GM19395 (cell line): ENCODE measurements at regions not wholly inside any gene's neighbourhood (a gene's known extent, or its start where the extent isn't known, plus 50 kb on each side); places are given as distances from the start of the nearest gene placed in this dataset.

Experiments used
- ATAC-seq: cut with Tn5 transposase; IDR thresholded peaks from one replicate; pipeline ENCODE4 v1.9.1; 2021; ENCODE audit warnings: mild to moderate bottlenecking, moderate library complexity; ENCODE audit not compliant: unreplicated experiment

DNA sequence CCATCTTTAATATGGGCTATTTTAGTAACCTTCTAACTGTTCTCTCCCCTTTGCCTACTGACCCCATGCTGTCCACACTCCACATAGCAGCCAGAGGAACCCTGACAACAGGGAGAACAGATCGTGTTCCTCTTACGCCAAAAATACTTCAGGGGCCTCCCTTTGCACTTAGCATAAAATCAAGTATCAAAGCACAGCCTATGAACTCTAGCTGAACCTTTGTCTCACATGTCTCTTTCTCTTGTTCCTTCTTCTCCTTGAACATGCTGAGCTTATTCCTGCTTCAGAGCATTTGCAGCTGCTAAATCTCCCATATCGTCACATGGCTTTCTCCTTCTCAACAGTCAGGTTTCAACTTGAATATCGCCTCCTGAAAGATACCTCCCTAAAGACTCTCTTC, 698.8 kb upstream of the C9orf72 start:
- ATAC-seq: no peak

DNA sequence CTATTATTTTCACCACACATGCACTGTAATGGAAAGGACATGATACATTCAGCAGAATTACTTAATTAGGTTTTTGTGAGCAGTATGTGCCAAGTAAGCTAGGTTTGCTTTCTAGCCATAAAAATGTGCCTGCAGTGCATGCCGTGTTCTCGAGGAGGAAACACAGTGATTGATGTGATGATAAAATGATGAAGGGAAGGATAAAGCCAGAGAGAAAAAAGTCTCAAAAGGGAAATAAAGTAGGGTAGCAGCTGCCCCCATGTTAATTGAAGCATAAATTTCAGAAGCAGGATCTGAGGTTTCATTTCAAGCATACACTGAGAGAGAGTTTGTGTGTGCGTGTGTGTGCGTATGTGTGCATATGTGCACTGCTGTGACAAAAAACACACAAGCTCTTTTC, 714.2 kb upstream of the C9orf72 start:
- no peak for ATAC-seq

DNA sequence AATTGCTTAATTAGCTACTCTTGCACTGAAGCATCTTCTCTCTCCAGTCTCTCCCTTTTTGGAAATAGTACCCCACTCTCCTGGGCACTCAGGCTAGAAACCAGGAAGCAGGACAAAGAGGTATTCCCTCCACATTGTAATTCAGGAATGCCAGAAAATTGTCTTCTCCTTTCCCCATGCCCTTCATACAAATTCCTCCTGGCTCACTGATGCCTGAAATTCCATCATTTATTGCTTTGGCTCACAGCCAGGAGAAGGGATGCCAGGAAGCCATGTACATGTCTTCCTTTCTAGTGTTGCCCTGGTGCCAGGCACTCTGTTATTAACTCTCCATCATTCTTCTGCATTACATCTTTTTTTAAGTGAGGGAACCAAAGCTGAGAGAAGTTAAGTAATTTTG, 716.5 kb upstream of the C9orf72 start:
- ATAC-seq: no peak

DNA sequence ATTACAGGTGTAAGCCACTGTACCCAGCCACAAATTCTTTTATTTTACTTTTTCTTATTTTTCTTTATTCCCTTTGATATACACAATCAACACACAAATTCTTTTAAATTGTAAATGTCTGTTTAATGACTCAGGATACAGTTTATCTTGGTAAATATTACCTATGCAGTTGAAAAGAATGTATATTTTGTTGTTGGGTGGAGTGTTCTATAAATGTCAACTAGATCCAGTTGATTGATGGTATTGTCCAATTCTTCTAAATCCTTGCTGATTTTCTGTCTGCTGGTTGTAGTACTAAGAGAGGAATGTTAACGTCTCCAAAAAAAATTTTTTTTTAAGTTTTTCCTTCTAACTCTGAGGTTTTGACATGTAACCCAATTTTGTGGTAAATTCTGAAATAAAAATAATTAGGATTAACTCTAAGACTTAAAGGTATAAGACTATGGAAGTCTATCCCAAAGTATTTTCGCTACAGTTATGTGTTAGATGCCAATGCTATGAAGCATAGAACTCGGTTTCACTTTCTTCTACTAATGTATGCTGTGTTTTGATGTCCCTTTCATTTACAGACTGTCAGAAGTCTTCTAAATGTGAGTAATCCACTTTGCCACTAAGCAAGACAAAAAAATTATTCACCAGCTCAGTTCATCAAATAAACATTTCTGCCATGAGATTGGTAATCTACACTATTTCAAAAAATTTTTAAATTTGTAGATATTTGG, 720.2 kb upstream of the C9orf72 start:
- no peak for ATAC-seq

DNA sequence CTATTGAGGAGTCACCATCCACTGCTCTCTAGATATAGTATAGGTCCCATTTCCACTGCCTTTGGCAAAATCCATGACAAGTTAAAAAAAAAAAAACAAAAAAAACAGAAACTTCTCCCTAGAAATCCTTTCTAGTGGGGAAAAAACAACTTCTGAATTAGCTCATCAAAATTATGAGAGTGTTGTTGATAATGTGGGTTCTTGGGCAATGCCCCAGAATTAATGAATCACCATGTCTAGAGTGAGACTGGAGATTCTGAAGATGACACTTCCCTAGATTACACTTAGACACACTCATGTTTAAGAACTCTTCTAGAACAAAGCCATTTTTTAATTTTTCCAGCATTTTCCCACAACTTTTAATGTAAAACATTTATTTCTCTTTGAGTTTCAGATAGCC, 728.0 kb upstream of the C9orf72 start:
- ATAC-seq: no peak

DNA sequence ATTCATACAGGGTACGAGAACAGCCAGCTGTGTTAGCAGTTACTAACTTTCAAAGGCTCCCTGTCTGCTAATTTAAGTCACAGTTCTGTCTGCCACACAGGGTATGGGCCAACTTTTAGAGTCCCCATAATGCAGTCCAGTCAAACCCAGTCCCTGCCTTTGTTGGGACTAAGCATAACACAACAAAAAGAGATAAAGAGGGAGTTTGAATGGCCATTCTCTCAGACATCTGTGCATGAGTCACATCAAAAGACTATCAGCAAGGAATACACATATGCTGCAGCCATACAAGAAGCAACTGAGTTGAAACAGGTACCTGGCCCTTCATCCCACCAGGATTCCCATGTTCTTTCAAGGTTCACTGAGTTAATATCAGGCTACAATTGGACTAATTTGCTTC, 744.5 kb upstream of the C9orf72 start:
- no peak for ATAC-seq

DNA sequence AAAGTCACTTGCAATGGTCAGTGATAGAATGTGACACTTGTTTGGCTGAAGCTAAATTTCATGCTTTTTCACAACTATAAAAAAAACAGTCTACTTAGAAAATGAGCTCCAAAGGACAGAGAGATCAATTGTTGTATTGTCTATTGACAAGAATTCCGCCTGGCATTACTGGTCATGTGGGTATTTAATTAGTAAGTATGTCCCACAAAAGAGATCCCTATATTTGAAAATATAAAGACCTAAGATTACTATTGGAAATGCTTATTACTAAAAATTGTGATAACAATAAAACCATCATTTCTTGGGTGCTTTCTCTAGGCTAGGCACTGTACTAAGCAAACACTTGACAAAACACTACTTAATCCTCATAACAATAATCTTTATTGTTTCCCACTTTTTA, 745.2 kb upstream of the C9orf72 start:
- ATAC-seq: no peak

DNA sequence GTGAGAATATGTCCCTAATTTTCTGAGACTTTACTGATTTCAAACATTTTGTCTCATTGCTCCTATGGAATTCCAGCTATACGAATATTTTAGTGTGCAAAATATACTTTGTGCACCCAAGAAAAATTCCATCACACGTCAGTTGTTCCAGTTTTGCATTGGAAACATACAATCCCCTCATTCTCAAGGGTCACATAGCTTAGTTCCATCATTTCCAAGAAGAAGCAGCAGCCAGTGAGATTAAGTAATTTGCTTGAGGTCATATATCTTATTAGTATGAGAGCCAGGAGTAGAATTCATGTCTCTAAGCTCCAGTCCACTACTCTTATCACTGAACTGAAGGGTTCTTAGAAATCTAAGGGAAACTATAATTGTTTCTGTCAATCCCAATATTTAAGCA, 746.7 kb upstream of the C9orf72 start:
- ATAC-seq: no peak

DNA sequence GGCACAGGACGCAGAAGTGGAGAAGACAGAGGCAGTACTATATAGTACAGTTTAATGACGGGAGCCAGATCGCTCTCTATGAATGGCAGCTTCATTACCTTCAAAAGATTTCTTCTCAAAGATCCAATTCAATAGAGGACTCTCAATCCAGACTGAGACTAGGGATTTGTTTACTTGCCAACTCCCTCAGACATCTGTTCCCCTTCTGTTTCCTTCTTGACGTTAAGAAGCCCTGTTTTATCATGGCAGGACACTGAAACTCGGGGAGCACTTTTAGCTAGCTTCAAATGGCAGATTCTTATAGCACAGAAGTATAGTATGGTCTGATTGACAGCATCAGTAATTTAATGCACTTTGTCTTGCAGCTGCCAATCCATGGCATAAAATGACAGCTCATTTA, 747.3 kb upstream of the C9orf72 start:
- no peak for ATAC-seq

DNA sequence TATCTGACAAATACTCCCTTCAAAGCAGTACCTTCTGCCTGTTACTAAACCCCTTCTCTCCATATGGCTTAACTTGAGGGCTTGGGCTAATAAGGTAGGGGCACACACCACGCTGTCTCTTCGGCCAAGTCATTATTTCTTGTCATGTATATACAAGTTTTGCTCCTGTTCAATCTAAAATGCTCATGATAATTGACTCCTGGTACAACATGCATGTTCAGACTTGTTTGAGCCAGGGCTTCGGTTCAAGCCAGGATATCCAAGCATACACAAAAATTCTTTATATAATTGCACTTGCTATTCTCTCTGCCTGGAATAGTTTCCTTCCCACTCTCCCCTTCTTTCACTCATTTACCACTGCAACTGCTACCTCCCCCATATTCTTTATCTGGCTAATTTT, 756.0 kb upstream of the C9orf72 start:
- ATAC-seq: no peak

DNA sequence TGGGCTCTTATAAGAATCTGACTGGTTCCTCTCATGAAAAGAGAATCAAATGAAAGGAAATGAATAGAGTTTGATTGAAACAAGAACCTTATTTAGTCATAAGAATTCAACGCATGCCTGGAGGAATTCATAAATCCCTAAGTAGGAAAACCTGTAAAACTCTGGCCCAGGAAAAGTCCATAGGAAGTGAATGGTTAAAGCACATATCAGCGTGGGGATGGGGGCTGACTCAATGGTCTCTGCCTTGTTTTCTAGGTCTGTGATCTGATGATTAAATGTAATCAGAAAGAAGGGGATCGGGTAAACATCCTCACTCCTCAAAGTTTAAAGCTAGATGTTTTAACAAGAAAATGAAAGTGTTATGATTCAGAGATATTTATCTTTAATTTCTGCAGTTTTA, 759.4 kb upstream of the C9orf72 start:
- no peak for ATAC-seq

DNA sequence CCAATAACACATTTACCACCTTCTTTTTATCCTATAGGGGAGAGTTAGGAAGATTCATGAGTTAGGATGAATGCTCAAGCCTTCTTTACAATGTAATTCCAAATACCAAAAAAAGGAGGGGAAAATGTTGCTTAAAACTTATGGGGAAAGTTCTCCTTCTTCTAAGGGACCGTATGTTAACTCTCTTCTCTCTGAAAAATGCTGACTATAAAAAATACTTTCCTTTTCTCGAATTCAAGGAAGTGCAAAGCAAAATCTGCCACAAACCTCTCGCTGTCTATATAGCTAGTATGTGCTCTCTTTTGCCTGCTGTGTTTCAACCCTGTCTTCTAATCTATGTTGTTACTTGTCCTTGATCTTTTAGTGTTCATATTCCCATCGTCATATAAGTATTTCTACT, 768.6 kb upstream of the C9orf72 start:
- ATAC-seq: no peak

DNA sequence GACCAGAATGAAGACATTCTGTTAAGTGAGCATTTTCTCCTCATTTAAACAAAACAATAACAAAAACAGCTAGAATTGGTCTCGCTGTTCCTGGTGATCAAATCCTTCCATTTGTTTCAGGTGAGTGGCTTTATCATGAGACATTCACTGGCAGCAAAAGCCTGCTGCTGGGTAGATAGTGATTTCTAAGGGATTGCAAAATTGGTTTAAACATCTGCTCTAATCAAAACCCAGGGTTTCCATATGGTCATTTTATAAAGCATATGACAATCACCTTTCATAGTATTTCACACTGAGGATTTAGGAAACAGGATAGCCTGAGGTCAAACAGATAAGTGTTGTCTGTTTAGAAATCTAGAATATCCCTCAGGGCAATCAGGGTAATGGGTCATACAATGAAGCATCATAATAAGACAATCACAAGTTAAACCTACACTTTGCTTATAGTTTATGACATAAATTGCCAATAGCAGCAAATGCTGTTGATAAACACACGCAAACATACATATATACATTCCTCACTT, 769.6 kb upstream of the C9orf72 start:
- no peak for ATAC-seq

DNA sequence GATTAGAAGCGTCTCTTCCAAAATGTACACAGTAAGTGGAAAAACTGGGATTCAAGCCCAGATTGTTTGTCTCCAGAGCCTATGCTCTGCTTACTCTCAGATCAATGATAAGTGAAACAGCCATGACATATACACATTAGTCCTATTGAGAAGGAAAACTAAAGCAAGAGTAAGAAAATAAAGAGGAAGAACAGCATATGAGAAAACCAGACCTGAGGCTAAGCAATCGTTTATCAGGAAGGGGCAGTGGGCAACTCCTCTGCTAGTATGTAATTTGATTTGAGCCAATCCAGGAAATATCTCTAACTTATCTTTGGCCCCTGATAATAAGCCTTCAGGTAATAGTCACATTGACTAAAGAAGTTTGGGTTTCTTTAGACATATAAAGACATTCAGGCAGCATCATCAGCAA, 789.9 kb upstream of the C9orf72 start:
- no peak for ATAC-seq

DNA sequence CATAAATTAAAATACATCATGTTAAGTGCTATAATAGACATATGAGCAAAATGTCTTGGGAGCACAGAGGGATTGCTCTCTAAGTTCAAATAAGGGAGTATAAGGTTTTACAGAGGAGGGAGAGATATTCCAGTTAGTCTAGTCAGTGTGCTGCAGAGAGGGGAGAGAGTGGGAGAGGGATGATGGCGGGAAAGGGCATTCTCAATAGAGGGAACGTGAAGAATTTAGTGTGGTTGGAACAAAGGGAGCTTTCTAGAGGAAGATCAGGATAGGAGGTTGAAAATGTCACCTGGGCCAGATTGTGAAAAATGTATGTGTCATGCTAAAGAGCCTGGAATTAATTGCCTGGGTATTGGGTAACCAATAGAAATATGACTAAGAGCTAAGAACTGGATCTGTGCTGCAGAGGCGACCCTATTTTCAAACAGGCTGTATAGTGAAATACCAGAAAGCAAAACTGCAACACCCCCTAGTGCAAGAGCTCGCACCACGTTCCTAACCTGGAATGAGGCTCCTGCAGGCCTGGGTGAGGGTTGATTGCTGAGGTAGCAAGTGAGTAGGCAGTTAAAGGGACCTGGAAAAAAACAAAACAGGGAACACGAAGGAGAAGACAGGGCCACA, 791.8 kb upstream of the C9orf72 start:
- no peak for ATAC-seq

DNA sequence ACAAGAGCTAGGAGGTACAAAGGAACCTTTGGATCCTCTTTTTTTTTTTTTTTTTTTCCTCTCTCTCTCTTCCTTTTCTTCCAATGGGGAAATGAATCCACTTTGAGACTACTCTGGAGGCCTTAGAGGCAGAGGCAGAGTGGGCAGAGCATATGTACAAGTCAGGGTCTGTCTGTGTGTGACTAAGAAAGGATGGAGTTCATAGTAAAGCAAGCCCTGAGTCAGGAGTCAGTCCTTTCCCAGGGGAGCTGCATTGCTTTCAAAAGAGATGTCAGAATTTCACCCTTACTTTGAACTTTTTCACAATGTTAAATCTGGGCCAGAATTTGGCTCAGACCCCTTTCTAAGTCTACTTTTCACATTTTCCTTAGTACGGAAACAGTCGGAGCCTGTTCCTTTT, 792.4 kb upstream of the C9orf72 start:
- no peak for ATAC-seq

DNA sequence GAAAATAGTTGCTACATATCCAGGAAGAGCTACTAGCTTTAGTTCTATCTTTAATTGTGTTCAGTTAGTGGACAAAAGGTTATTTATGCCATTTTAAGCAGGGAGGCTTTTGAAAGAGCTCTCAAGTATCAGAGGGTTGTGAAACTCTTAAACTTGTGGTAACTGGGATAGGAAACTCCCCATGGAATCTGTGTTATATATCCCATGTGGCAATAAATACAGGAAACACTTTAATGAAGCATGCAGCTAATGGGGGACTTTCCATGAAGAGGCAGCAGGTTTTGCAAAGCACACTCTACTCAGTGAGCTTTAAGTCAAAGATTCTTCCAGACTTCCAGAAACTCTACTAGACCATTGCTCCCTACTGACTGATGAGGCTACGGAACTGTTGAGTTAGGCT, 805.0 kb upstream of the C9orf72 start:
- ATAC-seq: no peak

DNA sequence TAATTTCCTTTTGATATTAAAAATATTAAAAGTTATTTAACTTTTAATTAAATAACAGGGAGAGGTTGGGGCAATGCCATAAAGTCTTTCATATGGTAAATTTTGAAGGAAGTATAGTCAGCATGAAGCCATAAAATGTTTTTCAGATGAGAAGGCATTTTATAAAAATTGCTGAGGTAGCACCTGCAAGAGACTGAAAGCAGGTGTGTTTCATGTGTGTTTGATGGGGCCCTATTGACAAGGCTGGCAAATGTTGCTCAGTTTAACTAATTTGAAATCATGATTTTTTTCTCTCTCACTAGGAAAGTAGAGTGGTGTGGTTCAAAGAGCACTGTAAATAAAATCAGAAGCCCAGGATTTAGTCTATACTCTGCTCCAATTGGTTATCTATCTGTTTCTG, 805.8 kb upstream of the C9orf72 start:
- no peak for ATAC-seq

DNA sequence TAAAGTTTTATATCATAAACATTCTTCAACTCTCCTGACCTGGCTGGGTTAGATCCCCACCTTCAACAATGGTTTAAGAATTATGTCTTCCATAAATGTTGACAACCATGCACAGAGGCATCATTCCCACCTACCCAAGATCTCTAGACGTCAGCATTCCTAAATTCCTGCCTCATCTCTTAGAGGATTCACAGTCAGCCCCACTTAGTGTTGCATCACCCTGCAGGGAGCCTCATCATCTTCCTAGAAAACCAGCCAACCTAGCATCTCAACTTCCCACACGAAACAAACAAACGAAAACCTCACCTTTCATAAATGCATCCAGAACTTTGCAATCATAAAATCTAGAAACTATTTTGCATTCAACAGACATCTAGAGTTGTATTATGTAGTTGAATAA, 816.1 kb upstream of the C9orf72 start:
- ATAC-seq: no peak

DNA sequence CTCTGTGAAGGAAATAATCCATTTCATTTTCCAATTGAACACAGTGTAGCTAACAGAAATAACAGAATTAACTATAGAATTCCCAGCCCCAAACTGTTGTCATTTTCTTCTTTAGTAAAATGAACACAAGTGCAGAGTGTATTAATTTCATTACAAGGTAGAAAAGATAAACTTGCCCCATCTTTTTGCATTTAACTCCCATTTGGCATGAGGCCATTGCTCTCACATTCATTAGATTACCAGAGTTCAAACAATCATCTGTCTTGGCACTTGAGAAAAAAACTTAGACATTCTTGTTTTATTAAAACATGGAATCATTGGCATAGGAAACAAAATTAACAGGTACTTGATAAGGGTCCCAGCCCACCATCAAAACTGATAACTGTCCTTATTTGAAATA, 821.5 kb upstream of the C9orf72 start:
- ATAC-seq: no peak

DNA sequence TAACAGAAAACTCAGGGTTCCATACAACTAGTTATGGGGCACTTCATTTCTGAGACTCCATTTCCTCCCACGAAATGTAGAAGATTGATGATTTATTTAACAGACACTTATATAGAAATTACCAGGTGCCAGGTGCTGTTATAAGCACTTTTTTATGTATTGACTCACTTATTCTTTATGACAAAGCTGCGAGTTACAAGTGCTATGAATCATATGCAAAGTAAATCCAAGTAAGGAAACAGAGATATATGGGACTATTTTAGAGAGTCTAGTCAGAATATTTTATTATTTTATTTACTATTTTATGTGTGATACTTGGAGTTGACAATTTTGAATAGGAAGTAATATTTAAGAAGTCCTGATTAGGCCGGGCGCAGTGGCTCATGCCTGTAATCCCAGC, 822.8 kb upstream of the C9orf72 start:
- ATAC-seq: no peak

DNA sequence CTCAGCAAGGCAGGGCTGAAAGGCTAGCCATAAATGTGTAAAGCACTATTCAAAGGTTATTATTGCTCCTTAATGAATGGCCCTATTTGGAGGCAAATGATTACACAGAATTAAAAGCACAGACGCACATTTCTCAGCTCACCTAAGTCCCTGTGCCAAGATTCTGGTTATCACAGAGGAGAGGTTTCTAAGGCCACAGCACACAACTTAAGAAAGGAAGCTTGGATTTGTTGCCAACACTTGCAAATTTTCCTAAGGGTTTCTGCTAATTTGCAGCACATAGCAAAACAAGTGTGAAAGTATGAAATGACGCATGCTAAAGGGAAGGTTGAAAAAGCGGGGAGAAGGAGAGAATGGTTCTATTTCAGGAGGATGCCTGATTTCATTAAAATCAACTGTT, 834.1 kb upstream of the C9orf72 start:
- no peak for ATAC-seq

DNA sequence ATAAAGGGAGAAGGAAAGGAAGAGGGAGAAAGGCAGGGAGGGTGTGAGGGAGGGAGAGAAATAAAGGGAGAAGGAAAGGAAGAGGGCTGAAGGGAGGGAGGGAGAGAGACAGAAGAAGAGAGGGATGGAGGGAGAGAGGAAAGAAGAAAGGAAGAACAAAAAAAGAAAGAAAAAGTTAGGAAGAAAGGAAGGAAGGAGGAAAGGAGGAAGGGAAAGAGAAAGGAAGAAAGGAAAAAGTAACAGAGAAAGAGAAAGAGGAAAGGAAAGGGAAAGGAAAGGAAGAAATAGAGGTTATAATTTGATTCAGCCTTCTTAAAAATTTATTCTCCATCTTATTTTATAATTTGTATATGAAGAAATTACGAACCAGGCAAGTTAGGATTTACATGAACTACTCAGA, 836.6 kb upstream of the C9orf72 start:
- no peak for ATAC-seq
